Left lobe of liver (tissue), 2 donors: ENCODE measurements at regions not wholly inside any gene's neighbourhood (a gene's known extent, or its start where the extent isn't known, plus 50 kb on each side); places are given as distances from the start of the nearest gene placed in this dataset.

Experiments
- ATAC-seq: fragments of 200-7000 bp; cut with Tn5 transposase; one replicate; pipeline ENCODE4 v1.9.1; 2020; ENCODE audit warnings: mild to moderate bottlenecking, moderate library complexity
- DNase-seq: peaks from one replicate; pipeline ENCODE4 v3.0.0-alpha.2; 2020; ENCODE audit warnings: low spot score
- donor health status: DM: no; HTN: no; CAD: no; lungs with moderate emphysema.
- donor health status: DM: no; HTN: yes; CAD: no.

- no peak for DNase-seq
- peak; percentile 81 for ATAC-seq
Measured at GRCh38 chr11:115929618-115930129, 425.5 kb upstream of the CADM1 start.

- ATAC-seq (no peak), DNase-seq (no peak)
Measured at GRCh38 chr11:115928811-115929210, 424.6 kb upstream of the CADM1 start.

- DNase-seq (no peak), ATAC-seq (no peak)
Measured at GRCh38 chr11:115927823-115928329, 423.7 kb upstream of the CADM1 start.

- DNase-seq (no peak), ATAC-seq (no peak)
Measured at GRCh38 chr11:115926601-115927000, 422.4 kb upstream of the CADM1 start.

GRCh38 chr11:115926138-115926537 is 421.9 kb upstream of the CADM1 start:
- DNase-seq (no peak), ATAC-seq (no peak)

GRCh38 chr11:115925568-115926090 is 421.4 kb upstream of the CADM1 start:
- ATAC-seq (no peak), DNase-seq (no peak)

- ATAC-seq (no peak), DNase-seq (no peak)
Measured at GRCh38 chr11:115924744-115925567, 420.7 kb upstream of the CADM1 start.

GRCh38 chr11:115922876-115923275 is 418.7 kb upstream of the CADM1 start:
- ATAC-seq, result no peak

GRCh38 chr11:115921986-115922385 is 417.8 kb upstream of the CADM1 start:
- no peak for DNase-seq
- no peak for ATAC-seq

More at GRCh38 chr11:115922876-115923275, 418.7 kb upstream of the CADM1 start:
- no peak for DNase-seq

- ATAC-seq, result no peak
Measured at GRCh38 chr11:115921540-115921939, 417.3 kb upstream of the CADM1 start.

GRCh38 chr11:115920841-115921480 is 416.7 kb upstream of the CADM1 start:
- no peak for DNase-seq
- ATAC-seq, result no peak

More at GRCh38 chr11:115921540-115921939, 417.3 kb upstream of the CADM1 start:
- DNase-seq, result no peak

GRCh38 chr11:115920092-115920461 is 415.9 kb upstream of the CADM1 start:
- ATAC-seq (no peak), DNase-seq (no peak)

GRCh38 chr11:115919341-115920091 is 415.3 kb upstream of the CADM1 start:
- ATAC-seq, result no peak
- DNase-seq, result no peak

GRCh38 chr11:115918576-115918975 is 414.4 kb upstream of the CADM1 start:
- DNase-seq (no peak), ATAC-seq (no peak)

GRCh38 chr11:115916608-115917007 is 412.4 kb upstream of the CADM1 start:
- ATAC-seq (peak; percentile 82), DNase-seq (no peak)

GRCh38 chr11:115912484-115912945 is 408.3 kb upstream of the CADM1 start:
- ATAC-seq, result peak; percentile 28
- no peak for DNase-seq

- no peak for DNase-seq
Measured at GRCh38 chr11:115911613-115912346, 407.6 kb upstream of the CADM1 start.

GRCh38 chr11:115910379-115910778 is 406.2 kb upstream of the CADM1 start:
- DNase-seq (no peak), ATAC-seq (no peak)

More at GRCh38 chr11:115911613-115912346, 407.6 kb upstream of the CADM1 start:
- ATAC-seq, result no peak

- DNase-seq, result no peak
- no peak for ATAC-seq
Measured at GRCh38 chr11:115906171-115906570, 402.0 kb upstream of the CADM1 start.

- DNase-seq (no peak), ATAC-seq (no peak)
Measured at GRCh38 chr11:115905341-115906000, 401.3 kb upstream of the CADM1 start.
